ENCODE measurements at regions not wholly inside any gene's neighbourhood (a gene's known extent, or its start where the extent isn't known, plus 50 kb on each side); places are given as distances from the start of the nearest gene placed in this dataset.

DNA sequence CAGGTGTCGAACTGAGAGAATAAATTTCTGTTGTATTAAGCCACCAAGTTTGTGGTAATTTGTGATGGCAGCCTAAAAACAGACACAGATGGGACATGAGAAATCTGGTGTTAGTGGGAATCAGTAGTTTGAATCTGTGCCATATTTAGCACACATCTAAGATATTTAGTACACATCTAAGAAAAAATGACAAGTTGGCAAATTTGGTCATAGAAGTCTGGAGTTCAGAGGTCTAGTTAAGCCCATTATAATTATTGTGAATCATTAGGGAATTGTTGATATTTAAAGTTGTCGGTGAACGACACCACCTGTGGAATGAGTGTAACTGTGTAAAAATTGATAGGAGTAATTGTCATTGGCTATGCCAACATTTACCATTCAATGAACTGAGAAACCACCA is 1138.8 kb upstream of the TMEFF2 start:
- H3K9me3 ChIP-seq: no peaks in the 10 kb centered on the region
- DNase-seq (no peak), FAIRE-seq (no peak), ATAC-seq (no peak)
- H3K4me1 ChIP-seq: no peaks in the 10 kb centered on the region
- intact Hi-C loops (cut with DNase I): no loop called here
- WGBS, 2 donors: 68 to 81% methylated on average over 3 of the region's 3 CpGs
- no peak for TF ChIP-seq CTCF (IDR thresholded peaks at IDR 0.05)
- no peaks in the 10 kb centered on the region for H3K27me3 ChIP-seq
- H3K4me3 ChIP-seq: no peak overlapping the region
- H3K36me3 ChIP-seq: no peaks in the 10 kb centered on the region
- no peak overlapping the region for H3K27ac ChIP-seq

DNA sequence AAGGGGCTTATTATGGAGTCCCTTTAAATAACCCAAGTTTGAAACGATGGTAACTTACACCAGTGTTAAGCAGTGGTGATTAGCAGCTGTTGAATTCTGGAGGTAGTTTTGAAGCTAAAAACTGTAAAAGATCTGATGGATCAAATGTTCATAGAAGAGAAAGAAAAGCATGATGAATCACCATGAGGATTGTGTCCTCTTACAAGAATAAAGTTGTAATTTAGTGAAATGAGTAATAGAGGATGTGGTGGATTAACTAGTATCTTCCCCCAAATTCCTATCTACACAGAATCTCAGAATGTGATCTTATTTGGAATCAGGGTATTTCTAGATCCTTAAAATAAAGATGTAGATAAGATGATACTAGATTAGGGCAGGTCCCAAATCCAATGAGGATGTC is 1138.2 kb upstream of the TMEFF2 start:
- no peaks in the 10 kb centered on the region for H3K9me3 ChIP-seq
- DNase-seq (no peak), ATAC-seq (no peak), FAIRE-seq (no peak)
- H3K36me3 ChIP-seq: no peaks in the 10 kb centered on the region
- H3K27me3 ChIP-seq: no peaks in the 10 kb centered on the region
- intact Hi-C loops (cut with DNase I): no loop called here
- H3K27ac ChIP-seq: no peak overlapping the region
- TF ChIP-seq CTCF (IDR thresholded peaks at IDR 0.05): no peak
- no peak overlapping the region for H3K4me3 ChIP-seq
- 47 to 48% methylated on average over 1 of the region's 1 CpG for WGBS, 2 donors
- no peaks in the 10 kb centered on the region for H3K4me1 ChIP-seq

GRCh38 chr2:193331676-193332075 is 1136.9 kb upstream of the TMEFF2 start:
- no peak for DNase-seq
- no peak overlapping the region for H3K27ac ChIP-seq
- ATAC-seq: no peak
- intact Hi-C loops (cut with DNase I): no loop called here
- no peaks in the 10 kb centered on the region for H3K27me3 ChIP-seq
- no peak for TF ChIP-seq CTCF (IDR thresholded peaks at IDR 0.05)
- 40 to 54% methylated on average over 4 of the region's 4 CpGs for WGBS, 2 donors
- no peaks in the 10 kb centered on the region for H3K36me3 ChIP-seq
- no peak overlapping the region for H3K4me3 ChIP-seq
- H3K9me3 ChIP-seq: no peaks in the 10 kb centered on the region
- no peak for FAIRE-seq
- H3K4me1 ChIP-seq: no peaks in the 10 kb centered on the region

DNA sequence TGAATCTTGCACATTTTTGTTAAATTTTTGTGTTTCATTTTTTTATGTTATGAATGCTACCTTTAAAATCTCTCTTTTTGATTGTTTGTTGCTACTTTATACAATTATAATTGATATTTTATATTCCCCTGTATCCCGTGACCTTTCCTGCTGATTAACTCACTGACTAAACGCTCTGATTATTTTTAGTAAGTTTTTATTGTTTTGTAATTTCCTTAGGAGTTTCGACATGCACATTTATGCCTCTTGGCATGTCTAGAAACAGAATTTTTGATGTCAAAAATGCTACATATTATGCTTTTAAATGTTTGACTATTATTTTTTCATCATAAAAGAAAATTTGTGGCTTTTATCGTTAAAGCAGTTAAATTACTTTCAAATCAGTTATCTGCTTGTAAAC is 1131.6 kb upstream of the TMEFF2 start:
- FAIRE-seq: no peak
- Histone ChIP-seq H3K4me3 (no peak overlapping the region), H3K9me3 (no peaks in the 10 kb centered on the region), H3K4me1 (no peaks in the 10 kb centered on the region), H3K36me3 (no peaks in the 10 kb centered on the region), H3K27ac (no peak overlapping the region), H3K27me3 (no peaks in the 10 kb centered on the region)
- WGBS, 2 donors: 56 to 67% methylated on average over 4 of the region's 4 CpGs
- TF ChIP-seq CTCF (IDR thresholded peaks at IDR 0.05): no peak
- no peak for DNase-seq
- ATAC-seq: no peak
- intact Hi-C loops (cut with DNase I): no loop called here

GRCh38 chr2:193315428-193316091 is 1120.8 kb upstream of the TMEFF2 start:
- 39 to 50% methylated on average over 1 of the region's 1 CpG for WGBS, 2 donors
- FAIRE-seq (no peak), ATAC-seq (no peak), DNase-seq (no peak)
- Histone ChIP-seq H3K27me3 (no peaks in the 10 kb centered on the region), H3K4me3 (no peak overlapping the region), H3K4me1 (no peaks in the 10 kb centered on the region), H3K27ac (no peak overlapping the region), H3K9me3 (no peaks in the 10 kb centered on the region), H3K36me3 (no peaks in the 10 kb centered on the region)
- no peak for TF ChIP-seq CTCF (IDR thresholded peaks at IDR 0.05)
- intact Hi-C loops (cut with DNase I): no loop called here
